Limb (tissue), 2 donors: ENCODE measurements at regions not wholly inside any gene's neighbourhood (a gene's known extent, or its start where the extent isn't known, plus 50 kb on each side); places are given as distances from the start of the nearest gene placed in this dataset.
A peak's percentile ranks its signal among the peaks of the same experiment; 100 is the strongest.

Source experiments
- DNase-seq, 2 donors: peaks; one replicate each; pipeline ENCODE4 v3.0.0-alpha.2; 2016; ENCODE audit errors: extremely low spot score in 2 of 2

- peak in 1 of 2 donors; percentile 40 for DNase-seq
Measured at GRCh38 chr9:105062222-105062855, 134.4 kb upstream of the ABCA1 start.

DNA sequence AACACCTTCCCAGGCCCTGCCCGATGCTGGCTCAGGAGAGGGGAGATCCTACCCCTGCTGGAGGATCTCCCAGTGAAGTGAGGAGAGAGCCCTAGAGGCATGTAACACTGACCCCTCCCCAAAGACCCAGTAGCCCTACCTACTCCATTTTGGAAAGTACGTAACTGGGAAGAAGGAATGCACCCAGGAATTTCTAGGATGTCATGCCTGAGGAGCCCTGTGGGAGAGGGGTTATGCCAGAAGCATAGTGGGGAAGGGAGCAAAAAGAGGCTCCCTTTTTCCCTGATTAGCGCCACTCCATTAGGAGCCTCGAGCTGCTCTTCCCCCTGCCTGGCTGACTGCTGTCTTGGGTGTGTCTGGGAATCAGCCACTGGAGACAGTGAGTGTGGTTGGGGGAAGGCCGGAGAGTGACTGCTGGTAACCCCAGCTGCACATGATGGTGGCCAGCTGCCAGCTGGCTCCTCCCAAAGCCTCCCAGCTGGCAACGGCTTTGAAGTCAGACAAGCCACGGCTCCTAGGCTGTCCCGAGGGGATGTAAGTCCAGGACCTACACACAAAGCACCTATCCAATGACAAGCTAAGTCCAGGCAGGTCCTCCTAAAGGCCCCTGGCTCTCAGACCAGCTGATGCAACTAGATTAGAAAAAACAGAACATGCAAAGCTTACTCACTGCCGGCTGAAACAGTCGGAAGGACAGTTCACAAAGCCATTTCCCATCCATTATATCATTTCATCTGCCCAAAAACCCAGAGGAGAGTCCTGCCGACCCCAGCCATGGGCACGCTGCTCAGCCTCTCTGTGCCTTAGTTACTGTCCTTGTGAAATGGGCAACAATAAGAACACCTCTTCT lies 136.5 kb upstream of the ABCA1 start:
- DNase-seq = peak; percentile 82 to 83

DNA sequence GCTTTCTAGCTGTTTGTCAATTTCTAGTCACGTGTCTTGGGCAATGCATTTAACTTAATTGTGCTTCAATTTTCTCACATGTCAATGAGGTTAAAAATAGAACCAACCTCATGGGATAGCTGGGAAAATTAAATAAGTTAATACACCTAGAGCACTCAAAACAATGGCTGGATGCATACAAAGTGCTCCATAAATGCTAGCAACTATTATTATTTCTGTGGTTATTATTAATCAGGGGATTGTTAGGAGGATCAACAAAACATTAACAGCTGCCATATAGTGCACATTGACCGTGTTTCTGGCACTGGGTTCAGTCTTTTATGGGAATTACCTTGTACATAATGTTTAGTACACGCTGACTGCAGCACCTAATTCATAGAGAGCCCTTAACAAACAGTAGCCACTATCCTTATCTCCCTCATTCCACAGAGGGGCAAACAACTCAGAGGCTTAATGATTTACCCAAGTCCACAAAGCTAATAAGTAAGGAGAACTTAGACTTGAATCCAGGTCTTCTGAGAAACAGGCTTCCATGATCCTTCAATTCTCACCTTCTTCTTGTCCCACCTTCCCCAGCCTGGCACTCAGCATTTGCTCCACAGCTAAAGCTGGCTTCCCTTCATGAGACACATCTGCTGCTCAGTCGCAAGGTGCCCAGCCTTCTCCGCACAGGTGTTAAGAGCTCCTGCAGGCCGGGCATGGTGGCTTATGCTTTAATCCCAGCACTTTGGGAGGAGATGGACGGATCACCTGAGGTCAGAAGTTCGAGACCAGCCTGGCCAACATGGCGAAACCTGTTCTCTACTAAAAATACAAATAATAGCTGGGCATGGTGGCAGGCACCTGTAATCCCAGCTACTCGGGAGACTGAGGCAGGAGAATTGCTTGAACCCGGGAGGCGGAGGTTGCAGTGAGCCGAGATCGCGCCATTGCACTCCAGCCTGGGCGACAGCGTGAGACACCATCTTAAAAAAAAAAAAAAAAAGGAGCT lies 137.4 kb upstream of the ABCA1 start:
- no peak for DNase-seq

DNA sequence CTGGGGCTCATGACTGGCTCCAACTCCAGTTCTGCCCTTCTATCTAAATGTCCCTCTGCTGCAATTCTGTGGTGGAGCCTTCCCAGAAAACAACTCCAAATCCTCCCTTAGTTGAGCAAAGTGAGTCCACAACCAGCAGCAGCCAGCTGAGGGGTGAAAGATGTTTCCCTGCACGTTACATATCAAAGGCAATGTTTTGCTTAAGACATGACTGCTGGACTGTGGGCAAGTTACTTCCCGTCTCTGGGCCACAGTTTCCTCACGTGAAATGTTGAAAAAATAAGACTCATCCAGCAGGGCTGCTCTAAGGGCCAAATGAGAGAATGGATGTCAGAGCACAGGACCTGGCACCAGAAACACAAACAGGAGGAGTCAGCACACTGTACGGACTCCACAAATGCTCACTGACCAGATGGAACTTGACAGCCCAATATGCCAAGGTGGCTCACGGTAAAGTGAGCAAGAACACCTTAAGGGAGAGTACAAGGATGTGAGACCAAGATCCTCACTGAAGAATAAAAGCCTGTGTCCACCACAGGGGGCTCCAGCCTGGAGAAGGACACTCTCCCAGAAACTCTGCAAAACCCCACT lies 138.4 kb upstream of the ABCA1 start:
- no peak for DNase-seq

GRCh38 chr9:105067895-105068580 lies 140.1 kb upstream of the ABCA1 start:
- no peak for DNase-seq

- DNase-seq = no peak
Measured at GRCh38 chr9:105069285-105069684, 141.3 kb upstream of the ABCA1 start.

GRCh38 chr9:105069696-105070095 lies 141.7 kb upstream of the ABCA1 start:
- DNase-seq = no peak

DNA sequence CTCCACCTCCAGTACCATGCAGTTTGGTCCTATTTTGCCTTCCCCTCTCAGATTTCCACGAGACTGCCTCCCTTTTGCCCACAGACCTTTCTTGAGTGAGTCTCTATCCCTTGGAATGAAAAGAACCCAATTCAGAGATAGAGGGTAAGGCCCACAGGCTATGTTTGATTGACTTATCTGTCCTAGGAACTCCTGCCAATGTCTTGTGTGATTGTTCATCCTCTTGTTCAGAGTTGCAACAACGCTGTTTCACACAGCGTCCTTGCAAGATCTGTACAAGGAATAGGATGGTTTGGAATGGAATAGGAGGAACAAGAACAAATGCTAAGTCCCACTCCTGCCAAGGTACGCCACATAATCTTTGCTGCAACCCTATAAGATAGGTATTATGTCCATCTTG lies 142.2 kb upstream of the ABCA1 start:
- no peak for DNase-seq

- DNase-seq = no peak
Measured at GRCh38 chr9:105072476-105072875, 144.5 kb upstream of the ABCA1 start.

DNA sequence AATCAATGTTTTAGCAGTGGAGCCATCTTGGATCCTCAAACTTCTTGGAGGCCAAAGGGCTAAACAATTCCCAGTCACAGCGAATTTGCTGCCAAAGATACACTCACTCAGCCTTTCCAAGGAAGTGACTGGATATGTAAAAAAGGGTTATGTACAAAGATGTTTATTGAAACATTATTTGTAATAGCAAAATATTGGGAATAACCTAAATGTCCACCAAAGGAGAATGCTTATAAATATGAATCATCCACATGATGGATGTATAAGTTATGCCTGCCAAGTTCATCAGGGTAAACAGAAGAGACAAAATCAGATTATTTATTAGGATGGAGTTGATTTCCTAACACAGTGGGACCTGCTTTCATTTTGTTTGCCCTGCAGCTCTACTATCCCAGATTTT lies 145.2 kb upstream of the ABCA1 start:
- no peak for DNase-seq

GRCh38 chr9:105074491-105074890 lies 146.5 kb upstream of the ABCA1 start:
- DNase-seq = no peak

DNA sequence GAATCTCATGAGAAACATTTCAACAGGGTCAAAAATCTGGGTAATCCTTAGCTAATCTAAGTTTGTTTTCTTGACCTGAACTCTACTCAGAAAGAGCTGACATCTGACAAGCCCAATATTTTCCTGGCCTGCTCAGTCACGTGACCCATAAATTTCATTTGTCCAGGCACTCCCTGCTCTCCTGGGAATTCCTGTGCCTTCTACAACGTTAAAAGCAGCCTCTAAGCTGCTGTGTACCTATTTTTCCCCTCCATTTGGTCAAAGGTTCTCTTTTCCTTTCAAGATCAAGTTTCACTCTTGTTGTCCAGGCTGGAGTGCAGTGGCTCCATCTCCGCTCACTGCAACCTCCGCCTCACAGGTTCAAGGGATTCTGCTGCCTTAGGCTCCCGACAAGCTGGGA lies 148.8 kb upstream of the ABCA1 start:
- DNase-seq = no peak

- DNase-seq = no peak
Measured at GRCh38 chr9:105079457-105079856, 151.5 kb upstream of the ABCA1 start.

GRCh38 chr9:105082843-105083242 lies 154.9 kb upstream of the ABCA1 start:
- DNase-seq = no peak

DNA sequence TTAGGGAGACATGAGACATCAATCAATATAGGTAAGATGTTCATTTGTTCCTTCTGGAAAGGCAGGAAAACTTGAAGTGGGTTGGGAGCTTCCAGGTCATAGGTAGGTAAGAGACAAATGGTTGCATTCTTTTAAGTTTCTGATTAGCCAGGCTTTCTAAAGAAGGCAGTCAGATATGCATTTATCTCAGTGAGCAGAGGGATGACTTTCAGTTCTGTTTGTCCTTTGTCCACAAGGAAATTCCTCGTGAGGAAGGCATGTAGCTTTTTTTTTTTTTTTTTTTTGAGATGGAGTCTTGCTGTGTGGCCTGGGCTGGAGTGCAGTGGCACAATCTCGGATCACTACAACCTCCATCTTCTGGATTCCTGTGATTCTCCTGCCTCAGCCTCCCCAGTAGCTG lies 155.3 kb upstream of the ABCA1 start:
- DNase-seq = no peak

- no peak for DNase-seq
Measured at GRCh38 chr9:105087910-105088898, 156.2 kb upstream of the SLC44A1 start.

- DNase-seq = no peak
Measured at GRCh38 chr9:105089874-105090273, 154.6 kb upstream of the SLC44A1 start.

DNA sequence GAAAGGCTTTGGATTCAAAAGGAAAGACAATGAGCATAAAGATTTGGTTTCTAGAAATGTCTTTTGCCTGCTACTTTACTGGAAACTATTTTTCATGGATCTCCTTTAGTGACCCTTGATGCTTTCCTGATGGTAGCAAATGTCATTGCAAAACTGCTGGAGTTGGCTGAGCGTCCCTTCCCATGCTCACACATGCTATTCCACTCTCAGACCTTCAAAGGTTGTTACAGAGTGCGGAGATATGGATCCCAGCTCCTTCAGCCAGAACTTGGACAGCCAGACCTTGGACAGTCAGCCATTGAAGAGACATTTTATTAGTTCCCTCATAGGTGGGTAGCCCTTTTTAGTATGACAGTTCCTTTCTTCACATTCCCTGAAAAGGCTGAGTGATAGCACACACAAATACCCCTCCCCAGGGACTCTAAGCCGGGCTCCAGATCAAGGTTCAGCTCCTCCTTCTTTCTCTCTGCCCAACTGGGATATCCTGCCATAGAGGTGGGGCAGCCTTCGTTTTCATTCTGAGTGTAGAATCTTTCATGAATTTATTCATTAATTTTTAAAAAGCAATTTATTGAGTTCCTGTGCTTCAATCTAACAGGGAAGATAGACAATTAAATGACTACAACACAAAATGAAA lies 153.3 kb upstream of the SLC44A1 start:
- DNase-seq = no peak

- no peak for DNase-seq
Measured at GRCh38 chr9:105093685-105094084, 150.8 kb upstream of the SLC44A1 start.
